GM19035 (cell line): ENCODE measurements at regions not wholly inside any gene's neighbourhood (a gene's known extent, or its start where the extent isn't known, plus 50 kb on each side); places are given as distances from the start of the nearest gene placed in this dataset.
"Not testable (repeated sequence)": the region's sequence is repeated elsewhere in the genome, so short reads cannot be mapped to it uniquely, and the experiment has no call there.

Source experiments
- ATAC-seq: cut with Tn5 transposase; IDR thresholded peaks from one replicate; pipeline ENCODE4 v1.9.1; 2021; ENCODE audit not compliant: unreplicated experiment

GRCh38 chr18:78240101-78240500 lies 739.5 kb upstream of the SALL3 start:
- no peak for ATAC-seq

GRCh38 chr18:78240627-78241252 lies 738.9 kb upstream of the SALL3 start:
- no peak for ATAC-seq

- no peak for ATAC-seq
Observed at GRCh38 chr18:78241535-78242253, 737.9 kb upstream of the SALL3 start.

GRCh38 chr18:78242254-78242643 lies 737.4 kb upstream of the SALL3 start:
- ATAC-seq = no peak

GRCh38 chr18:78242806-78243205 lies 736.8 kb upstream of the SALL3 start:
- ATAC-seq = no peak

GRCh38 chr18:78244779-78245178 lies 734.8 kb upstream of the SALL3 start:
- ATAC-seq = no peak

GRCh38 chr18:78245451-78245850 lies 734.2 kb upstream of the SALL3 start:
- no peak for ATAC-seq

GRCh38 chr18:78246050-78246449 lies 733.6 kb upstream of the SALL3 start:
- no peak for ATAC-seq

GRCh38 chr18:78246588-78246987 lies 733.0 kb upstream of the SALL3 start:
- ATAC-seq = no peak

GRCh38 chr18:78247615-78248289 lies 731.9 kb upstream of the SALL3 start:
- ATAC-seq = no peak

- no peak for ATAC-seq
Observed at GRCh38 chr18:78255013-78255412, 724.6 kb upstream of the SALL3 start.

GRCh38 chr18:78268226-78268988 lies 711.2 kb upstream of the SALL3 start:
- ATAC-seq = no peak

- no peak for ATAC-seq
Observed at GRCh38 chr18:78271790-78272189, 707.8 kb upstream of the SALL3 start.

GRCh38 chr18:78273876-78274275 lies 705.7 kb upstream of the SALL3 start:
- no peak for ATAC-seq

- ATAC-seq = not testable (repeated sequence)
Observed at GRCh38 chr18:78283425-78283824, 696.2 kb upstream of the SALL3 start.

- no peak for ATAC-seq
Observed at GRCh38 chr18:78292618-78293380, 686.8 kb upstream of the SALL3 start.

- ATAC-seq = no peak
Observed at GRCh38 chr18:78293540-78293939, 686.1 kb upstream of the SALL3 start.

GRCh38 chr18:78293940-78294541 lies 685.6 kb upstream of the SALL3 start:
- ATAC-seq = no peak

GRCh38 chr18:78295262-78295661 lies 684.4 kb upstream of the SALL3 start:
- ATAC-seq = no peak

- ATAC-seq = no peak
Observed at GRCh38 chr18:78296166-78296565, 683.5 kb upstream of the SALL3 start.
